Neural progenitor cell (in vitro differentiated cells): ENCODE measurements at regions not wholly inside any gene's neighbourhood (a gene's known extent, or its start where the extent isn't known, plus 50 kb on each side); places are given as distances from the start of the nearest gene placed in this dataset.
A peak's percentile ranks its signal among the peaks of the same experiment; 100 is the strongest.

Experiments
- DNase-seq: peaks from one replicate; pipeline ENCODE4 v3.0.0-alpha.2; 2016; ENCODE audit warnings: low spot score
- H2AFZ ChIP-seq: fragments of 200-600 bp; sonication (generic); replicated peaks from 2 replicates; pipeline ENCODE4 v1.6.1; 2016; ENCODE audit warnings: antibody characterized with exemption
- H3F3A ChIP-seq: fragments of 200-600 bp; sonication (generic); 2 replicates; pipeline ENCODE4 v1.6.1; 2016; ENCODE audit warnings: antibody characterized with exemption, low read depth
- H3K27ac ChIP-seq: fragments of 200-600 bp; sonication (generic); 2 replicates; pipeline ENCODE4 v1.5.1; 2016; ENCODE audit warnings: mild to moderate bottlenecking
- H3K27me3 ChIP-seq: fragments of 200-600 bp; sonication (generic); 2 replicates; pipeline ENCODE4 v1.6.1; 2016; ENCODE audit warnings: mild to moderate bottlenecking, moderate library complexity
- H3K36me3 ChIP-seq: fragments of 200-600 bp; sonication (generic); 2 replicates; pipeline ENCODE4 v1.5.1; 2016
- H3K4me1 ChIP-seq: fragments of 200-600 bp; sonication (generic); 2 replicates; pipeline ENCODE4 v1.6.1; 2016; ENCODE audit warnings: mixed run types
- H3K4me2 ChIP-seq: fragments of 200-600 bp; sonication (generic); 2 replicates; pipeline ENCODE4 v1.6.1; 2016
- H3K4me3 ChIP-seq: fragments of 200-600 bp; sonication (generic); 2 replicates; pipeline ENCODE4 v1.5.1; 2016
- H3K79me2 ChIP-seq: fragments of 200-600 bp; sonication (generic); 2 replicates; pipeline ENCODE4 v1.6.1; 2016; ENCODE audit warnings: low read depth
- H3K9ac ChIP-seq: fragments of 200-600 bp; sonication (generic); 2 replicates; pipeline ENCODE4 v1.6.1; 2016
- H3K9me3 ChIP-seq: fragments of 200-600 bp; sonication (generic); 2 replicates; pipeline ENCODE4 v1.5.1; 2016; ENCODE audit warnings: low read depth
- H4K20me1 ChIP-seq: fragments of 200-600 bp; sonication (generic); 2 replicates; pipeline ENCODE4 v1.6.1; 2016; ENCODE audit warnings: low read depth
- H3K27ac Mint-ChIP-seq: 3 replicates; pipeline ENCODE4 v1.8.0; 2021; ENCODE audit warnings: mixed read lengths
- H3K27me3 Mint-ChIP-seq: 2 replicates; pipeline ENCODE4 v1.8.0; 2022; ENCODE audit warnings: low read depth, mild to moderate bottlenecking, inconsistent platforms, moderate library complexity, mixed read lengths; ENCODE audit not compliant: insufficient read depth
- H3K36me3 Mint-ChIP-seq: 3 replicates; pipeline ENCODE4 v1.8.0; 2021; ENCODE audit warnings: mixed read lengths
- H3K4me1 Mint-ChIP-seq: 3 replicates; pipeline ENCODE4 v1.8.0; 2021; ENCODE audit warnings: mixed read lengths
- H3K4me3 Mint-ChIP-seq: 3 replicates; pipeline ENCODE4 v1.8.0; 2021; ENCODE audit warnings: mild to moderate bottlenecking, moderate library complexity, mixed read lengths
- H3K9me3 Mint-ChIP-seq: 3 replicates; pipeline ENCODE4 v1.8.0; 2020; ENCODE audit warnings: mixed read lengths
- CTCF ChIP-seq: fragments of 200-600 bp; sonication (generic); IDR thresholded peaks from 2 replicates; pipeline ENCODE4 v1.5.1; 2017; ENCODE audit warnings: antibody characterized with exemption, mild to moderate bottlenecking
- EZH2 ChIP-seq: fragments of 200-600 bp; sonication (generic); IDR thresholded peaks from 2 replicates; pipeline ENCODE4 v1.6.1; 2017; ENCODE audit warnings: antibody characterized with exemption, mild to moderate bottlenecking, moderate library complexity
- EZH2phosphoT487 ChIP-seq: fragments of 200-600 bp; sonication (generic); IDR thresholded peaks from 2 replicates; pipeline ENCODE4 v1.6.1; 2017; ENCODE audit warnings: antibody characterized with exemption

- no peak overlapping the region for H3K9ac ChIP-seq
- H3K27ac ChIP-seq: no peak overlapping the region
- H3K4me1 Mint-ChIP-seq: no peaks in the 10 kb centered on the region
- H3K9me3 ChIP-seq: no peaks in the 10 kb centered on the region
- H3K4me1 ChIP-seq: no peaks in the 10 kb centered on the region
- no peak overlapping the region for H3K4me3 ChIP-seq
- H3K36me3 Mint-ChIP-seq: no peaks in the 10 kb centered on the region
- no peaks in the 10 kb centered on the region for H3K9me3 Mint-ChIP-seq
- no peak for DNase-seq
- H3K79me2 ChIP-seq: no peaks in the 10 kb centered on the region
- H3K27me3 ChIP-seq: no peaks in the 10 kb centered on the region
- no peak overlapping the region for H3K4me2 ChIP-seq
- no peak overlapping the region for H2AFZ ChIP-seq
- no peaks in the 10 kb centered on the region for H3K36me3 ChIP-seq
- no peak overlapping the region for H3K4me3 Mint-ChIP-seq
- no peak for TF ChIP-seq CTCF
- no peak for TF ChIP-seq EZH2
- TF ChIP-seq EZH2phosphoT487: no peak
- H3F3A ChIP-seq: no peaks in the 10 kb centered on the region
- H3K27ac Mint-ChIP-seq: no peak overlapping the region
- H4K20me1 ChIP-seq: no peaks in the 10 kb centered on the region
- H3K27me3 Mint-ChIP-seq: no peaks in the 10 kb centered on the region
These were observed 205.0 kb downstream of the CWF19L2 start for GRCh38 chr11:107252429-107253161.

GRCh38 chr11:107251298-107251697 lies 206.3 kb downstream of the CWF19L2 start:
- Mint-ChIP-seq H3K36me3 (no peaks in the 10 kb centered on the region), H3K27me3 (no peaks in the 10 kb centered on the region), H3K27ac (no peak overlapping the region), H3K4me1 (no peaks in the 10 kb centered on the region), H3K4me3 (no peak overlapping the region), H3K9me3 (no peaks in the 10 kb centered on the region)
- Histone ChIP-seq H3K36me3 (no peaks in the 10 kb centered on the region), H4K20me1 (no peaks in the 10 kb centered on the region), H2AFZ (no peak overlapping the region), H3K4me3 (no peak overlapping the region), H3K9ac (no peak overlapping the region), H3K9me3 (no peaks in the 10 kb centered on the region), H3F3A (no peaks in the 10 kb centered on the region), H3K4me2 (no peak overlapping the region), H3K4me1 (no peaks in the 10 kb centered on the region), H3K27me3 (no peaks in the 10 kb centered on the region), H3K79me2 (no peaks in the 10 kb centered on the region), H3K27ac (no peak overlapping the region)
- TF ChIP-seq EZH2 (no peak), EZH2phosphoT487 (no peak), CTCF (no peak)
- DNase-seq: no peak

GRCh38 chr11:107250017-107250416 lies 207.6 kb downstream of the CWF19L2 start:
- H3K4me3 ChIP-seq: no peak overlapping the region
- H4K20me1 ChIP-seq: no peaks in the 10 kb centered on the region
- no peak for DNase-seq
- H3K27ac Mint-ChIP-seq: no peak overlapping the region
- no peaks in the 10 kb centered on the region for H3K36me3 Mint-ChIP-seq
- H3K79me2 ChIP-seq: no peaks in the 10 kb centered on the region
- H2AFZ ChIP-seq: peak overlapping the region; percentile 71
- H3K4me1 ChIP-seq: no peaks in the 10 kb centered on the region
- no peaks in the 10 kb centered on the region for H3K4me1 Mint-ChIP-seq
- no peak overlapping the region for H3K4me3 Mint-ChIP-seq
- H3F3A ChIP-seq: no peaks in the 10 kb centered on the region
- no peaks in the 10 kb centered on the region for H3K9me3 ChIP-seq
- H3K9me3 Mint-ChIP-seq: no peaks in the 10 kb centered on the region
- H3K36me3 ChIP-seq: no peaks in the 10 kb centered on the region
- TF ChIP-seq EZH2phosphoT487 (no peak), CTCF (no peak), EZH2 (no peak)
- H3K27me3 Mint-ChIP-seq: no peaks in the 10 kb centered on the region
- H3K9ac ChIP-seq: no peak overlapping the region
- no peaks in the 10 kb centered on the region for H3K27me3 ChIP-seq
- H3K4me2 ChIP-seq: no peak overlapping the region
- no peak overlapping the region for H3K27ac ChIP-seq
